Spleen (tissue), 11 donors: ENCODE measurements at regions not wholly inside any gene's neighbourhood (a gene's known extent, or its start where the extent isn't known, plus 50 kb on each side); places are given as distances from the start of the nearest gene placed in this dataset.
A peak's percentile ranks its signal among the peaks of the same experiment; 100 is the strongest.

Experiments
- DNase-seq: peaks from one replicate; pipeline ENCODE4 v3.0.0-alpha.2; 2020
- H3K27ac ChIP-seq, 8 donors: fragments of 200-600 bp; sonication (generic) in 7 of 8; 1 replicate in 4 of 8; 2 replicates in 4 of 8; pipeline versions ENCODE4 v1.5.0 to v1.8.0; 2016 to 2021; ENCODE audit warnings: inconsistent platforms in 4 of 8, mild to moderate bottlenecking in 4 of 8, moderate library complexity in 1 of 8
- H3K27me3 ChIP-seq, 7 donors: fragments of 200-600 bp; sonication (generic) in 6 of 7; replicated peaks in 1 of 7; 1 replicate in 4 of 7; 2 replicates in 3 of 7; pipeline versions ENCODE4 v1.5.0 to v1.8.0; 2016 to 2021; ENCODE audit warnings: inconsistent platforms in 3 of 7, mild to moderate bottlenecking in 1 of 7
- H3K36me3 ChIP-seq, 6 donors: fragments of 200-600 bp; sonication (generic) in 5 of 6; 1 replicate in 4 of 6; 2 replicates in 2 of 6; pipeline versions ENCODE4 v1.5.0 to v1.8.0; 2016 to 2021; ENCODE audit warnings: inconsistent platforms in 2 of 6
- H3K4me1 ChIP-seq, 6 donors: fragments of 200-600 bp; sonication (generic) in 5 of 6; 1 replicate in 3 of 6; 2 replicates in 3 of 6; pipeline versions ENCODE4 v1.5.0 to v1.8.0; 2016 to 2021; ENCODE audit warnings: inconsistent platforms in 3 of 6
- H3K4me3 ChIP-seq, 8 donors: fragments of 200-600 bp; sonication (generic) in 7 of 8; 1 replicate in 4 of 8; 2 replicates in 4 of 8; pipeline versions ENCODE4 v1.5.0 to v1.8.0; 2016 to 2021; ENCODE audit warnings: inconsistent platforms in 4 of 8, mild to moderate bottlenecking in 4 of 8, moderate library complexity in 2 of 8
- H3K9me3 ChIP-seq, 8 donors: fragments of 200-600 bp; sonication (generic) in 7 of 8; 1 replicate in 4 of 8; 2 replicates in 4 of 8; pipeline versions ENCODE4 v1.5.0 to v1.8.0; 2016 to 2021; ENCODE audit warnings: inconsistent platforms in 4 of 8
- CTCF ChIP-seq, 11 experiments: fragments of 200-600 bp in 7 of 11; fragments of 450-650 bp in 4 of 11; sonication (generic) in 4 of 11; IDR thresholded peaks in 8 of 11; conservative IDR thresholded peaks in 3 of 11; 1 replicate in 7 of 11; 2 replicates in 4 of 11; pipeline versions ENCODE4 v1.4.0 to v1.8.0; 2016 to 2021; ENCODE audit warnings: antibody characterized with exemption in 11 of 11, inconsistent platforms in 4 of 11, mild to moderate bottlenecking in 1 of 11
- POLR2A ChIP-seq, 3 donors: fragments of 450-650 bp; IDR thresholded peaks; one replicate each; pipeline ENCODE4 v1.5.1; 2017; ENCODE audit warnings: antibody characterized with exemption in 3 of 3, mild to moderate bottlenecking in 1 of 3
- POLR2AphosphoS5 ChIP-seq, 3 donors: sonication (generic); formaldehyde crosslinking; IDR thresholded peaks; one replicate each; pipeline ENCODE4 v1.5.1; 2017; ENCODE audit warnings: antibody characterized with exemption in 3 of 3
- WGBS, 5 donors: extraction: QIAGEN DNeasy Blood & Tissue Kit in 3 of 5; methylation state at CpG; one replicate each; pipeline versions ENCODE4 v1.1.5 to v1.1.7; 2013 to 2018; 5-methylcytosine and 5-hydroxymethylcytosine counted together
- intact Hi-C: fragments of 100-400 bp; cut with DNase I; formaldehyde crosslinking; loops from one replicate; pipeline ENCODE4 v1.15.0; 2023; ENCODE audit warnings: low total_unique reads
- donor health status: healthy with polysubstance abuse.
- donor health status: DM: no; HTN: no; CAD: no; lungs with moderate emphysema.
- donor health status: DM: no; HTN: no; CAD: no.
- donor health status: Bipolar disorder and iron deficiency.
- donor health status: healthy.
- donor health status: DM: no; HTN: no; CAD: no.
- donor health status: DM: yes; HTN: yes; CAD: no.

- DNase-seq: no peak
- no peaks in the 10 kb centered on the region for H3K9me3 ChIP-seq
- no peak overlapping the region for H3K4me3 ChIP-seq
- no peak overlapping the region for H3K27ac ChIP-seq
- H3K36me3 ChIP-seq: no peaks in the 10 kb centered on the region
- no peaks in the 10 kb centered on the region for H3K4me1 ChIP-seq
- no peak for TF ChIP-seq POLR2AphosphoS5 (IDR thresholded peaks at IDR 0.05)
- TF ChIP-seq CTCF (IDR thresholded peaks at IDR 0.05 in 8 of 11, conservative IDR thresholded peaks at IDR 0.05 in 3 of 11): no peak
- TF ChIP-seq POLR2A (IDR thresholded peaks at IDR 0.05): no peak
- intact Hi-C loops: loop anchor here (10.0 kb wide), 1 partner anchor 1085 kb away; no protein-coding TSS in a partner anchor
- H3K27me3 ChIP-seq: no peaks in the 10 kb centered on the region
These were observed 193.0 kb downstream of the ZC3H11B start for GRCh38 chr1:219419860-219420259.

- intact Hi-C loops: loop anchor here (10.0 kb wide), 1 partner anchor 1084 kb away; no protein-coding TSS in a partner anchor
- TF ChIP-seq POLR2A (IDR thresholded peaks at IDR 0.05) (no peak), CTCF (IDR thresholded peaks at IDR 0.05 in 8 of 11, conservative IDR thresholded peaks at IDR 0.05 in 3 of 11) (no peak), POLR2AphosphoS5 (IDR thresholded peaks at IDR 0.05) (no peak)
These were observed 193.8 kb downstream of the ZC3H11B start for GRCh38 chr1:219419065-219419464.

GRCh38 chr1:219417610-219418009 is 195.3 kb downstream of the ZC3H11B start:
- Histone ChIP-seq H3K27me3 (no peaks in the 10 kb centered on the region), H3K27ac (no peak overlapping the region), H3K4me1 (no peaks in the 10 kb centered on the region), H3K36me3 (no peaks in the 10 kb centered on the region), H3K9me3 (no peaks in the 10 kb centered on the region), H3K4me3 (no peak overlapping the region)
- intact Hi-C loops: loop anchor here (10.0 kb wide), 1 partner anchor 1083 kb away; no protein-coding TSS in a partner anchor
- no peak for DNase-seq
- 89 to 98% (median 92%) methylated on average over 3 of the region's 3 CpGs for WGBS, 5 donors
- TF ChIP-seq CTCF (IDR thresholded peaks at IDR 0.05 in 8 of 11, conservative IDR thresholded peaks at IDR 0.05 in 3 of 11): no peak
- TF ChIP-seq POLR2AphosphoS5 (IDR thresholded peaks at IDR 0.05): no peak
- no peak for TF ChIP-seq POLR2A (IDR thresholded peaks at IDR 0.05)

More at GRCh38 chr1:219419065-219419464, 193.8 kb downstream of the ZC3H11B start:
- Histone ChIP-seq H3K4me1 (no peaks in the 10 kb centered on the region), H3K27me3 (no peaks in the 10 kb centered on the region), H3K9me3 (no peaks in the 10 kb centered on the region), H3K36me3 (no peaks in the 10 kb centered on the region), H3K27ac (no peak overlapping the region), H3K4me3 (no peak overlapping the region)
- DNase-seq: no peak
- 83 to 100% (median 91%) methylated on average over 1 of the region's 1 CpG for WGBS, 5 donors

- peak in 10 of 11 experiments; percentile 29 to 73 (median 60) for TF ChIP-seq CTCF (IDR thresholded peaks at IDR 0.05 in 8 of 11, conservative IDR thresholded peaks at IDR 0.05 in 3 of 11)
- TF ChIP-seq POLR2A (IDR thresholded peaks at IDR 0.05): no peak
- WGBS, 5 donors: 4 to 18% (median 8%) methylated on average over 1 of the region's 1 CpG
- Histone ChIP-seq H3K4me3 (no peak overlapping the region), H3K4me1 (no peaks in the 10 kb centered on the region), H3K36me3 (no peaks in the 10 kb centered on the region), H3K27me3 (no peaks in the 10 kb centered on the region), H3K27ac (no peak overlapping the region), H3K9me3 (no peaks in the 10 kb centered on the region)
- intact Hi-C loops: loop anchor here (10.0 kb wide), 1 partner anchor 1082 kb away; no protein-coding TSS in a partner anchor
- DNase-seq: no peak
These were observed 196.2 kb downstream of the ZC3H11B start for GRCh38 chr1:219416598-219417238.
